ENCODE measurements at regions not wholly inside any gene's neighbourhood (a gene's known extent, or its start where the extent isn't known, plus 50 kb on each side); places are given as distances from the start of the nearest gene placed in this dataset.

DNA sequence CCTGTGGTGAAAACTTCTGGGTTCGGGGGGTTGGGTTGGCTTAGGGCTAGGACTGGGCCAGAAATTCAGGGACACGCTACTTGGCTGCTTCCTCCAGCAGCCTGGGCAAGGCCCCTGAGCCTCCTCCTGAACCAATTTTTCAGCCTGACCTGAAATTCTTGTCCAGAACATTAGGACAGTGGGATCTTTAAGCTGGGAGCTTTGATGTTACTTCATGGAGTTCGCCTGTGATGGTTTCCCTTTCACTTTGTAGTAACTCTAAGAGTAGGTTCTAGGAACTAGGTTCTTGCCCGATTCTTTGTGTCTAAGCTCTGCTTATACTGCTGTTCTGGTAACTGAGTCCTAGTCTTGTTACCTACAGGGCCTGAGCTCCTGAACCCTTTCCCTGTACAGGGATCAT, 75.3 kb downstream of the S1PR1 start:
- TF ChIP-seq, protein P1, sequence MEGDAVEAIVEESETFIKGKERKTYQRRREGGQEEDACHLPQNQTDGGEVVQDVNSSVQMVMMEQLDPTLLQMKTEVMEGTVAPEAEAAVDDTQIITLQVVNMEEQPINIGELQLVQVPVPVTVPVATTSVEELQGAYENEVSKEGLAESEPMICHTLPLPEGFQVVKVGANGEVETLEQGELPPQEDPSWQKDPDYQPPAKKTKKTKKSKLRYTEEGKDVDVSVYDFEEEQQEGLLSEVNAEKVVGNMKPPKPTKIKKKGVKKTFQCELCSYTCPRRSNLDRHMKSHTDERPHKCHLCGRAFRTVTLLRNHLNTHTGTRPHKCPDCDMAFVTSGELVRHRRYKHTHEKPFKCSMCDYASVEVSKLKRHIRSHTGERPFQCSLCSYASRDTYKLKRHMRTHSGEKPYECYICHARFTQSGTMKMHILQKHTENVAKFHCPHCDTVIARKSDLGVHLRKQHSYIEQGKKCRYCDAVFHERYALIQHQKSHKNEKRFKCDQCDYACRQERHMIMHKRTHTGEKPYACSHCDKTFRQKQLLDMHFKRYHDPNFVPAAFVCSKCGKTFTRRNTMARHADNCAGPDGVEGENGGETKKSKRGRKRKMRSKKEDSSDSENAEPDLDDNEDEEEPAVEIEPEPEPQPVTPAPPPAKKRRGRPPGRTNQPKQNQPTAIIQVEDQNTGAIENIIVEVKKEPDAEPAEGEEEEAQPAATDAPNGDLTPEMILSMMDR (conservative IDR thresholded peaks at IDR 0.05; ENCODE audit: low read depth, low read length), result no peak
- TF ChIP-seq EZH2 (IDR thresholded peaks at IDR 0.05; ENCODE audit: borderline replicate concordance, low read depth, low read length, poor library complexity, severe bottlenecking), result no peak
